Bronchial epithelial cell (primary cell): ENCODE measurements at regions not wholly inside any gene's neighbourhood (a gene's known extent, or its start where the extent isn't known, plus 50 kb on each side); places are given as distances from the start of the nearest gene placed in this dataset.

Experiments used
- DNase-seq: peaks from one replicate; pipeline ENCODE4 v3.0.0-alpha.2; 2010; ENCODE audit warnings: low read depth
- FAIRE-seq: peaks from 2 replicates; lab custom pipeline; 2011; peaks lifted over from hg19 to GRCh38; lab: Jason Lieb, UNC
- H3K27me3 ChIP-seq: 2 replicates; pipeline ENCODE4 v1.5.1; 2011; ENCODE audit warnings: low read length; ENCODE audit not compliant: control insufficient read depth, insufficient read depth
- H3K36me3 ChIP-seq: 2 replicates; pipeline ENCODE4 v1.5.1; 2011; ENCODE audit warnings: low read length; ENCODE audit not compliant: control insufficient read depth, insufficient read depth
- H3K4me3 ChIP-seq: 2 replicates; pipeline ENCODE4 v1.5.1; 2011; ENCODE audit warnings: mild to moderate bottlenecking, low read depth, low read length, control low read depth
- TF ChIP-seq, protein P1 (sequence below): IDR thresholded peaks from 2 replicates; pipeline ENCODE4 v1.5.1; 2011; ENCODE audit warnings: mild to moderate bottlenecking, moderate library complexity, low read length, control low read depth, inconsistent platforms; ENCODE audit not compliant: insufficient read depth, severe bottlenecking

DNA sequence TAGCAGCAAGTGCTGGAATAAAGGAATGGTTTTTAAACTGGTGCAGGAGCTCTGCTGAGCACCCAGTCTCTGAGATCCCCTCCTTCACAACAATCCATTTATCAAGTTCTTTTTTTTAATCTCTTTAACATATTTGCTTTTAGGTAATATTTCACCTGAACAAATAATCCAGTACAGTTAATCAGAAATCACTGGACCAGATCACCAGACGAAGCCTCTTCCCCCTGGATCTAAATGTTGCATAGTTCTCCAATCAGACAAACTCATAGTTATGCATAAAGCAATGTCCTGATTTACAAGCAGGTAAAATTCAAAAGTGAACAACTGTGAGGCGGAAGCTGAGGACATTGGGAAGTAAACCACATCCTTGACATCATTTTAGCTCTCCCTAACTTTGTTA lies 657.7 kb upstream of the RORB start:
- FAIRE-seq, result no peak

DNA sequence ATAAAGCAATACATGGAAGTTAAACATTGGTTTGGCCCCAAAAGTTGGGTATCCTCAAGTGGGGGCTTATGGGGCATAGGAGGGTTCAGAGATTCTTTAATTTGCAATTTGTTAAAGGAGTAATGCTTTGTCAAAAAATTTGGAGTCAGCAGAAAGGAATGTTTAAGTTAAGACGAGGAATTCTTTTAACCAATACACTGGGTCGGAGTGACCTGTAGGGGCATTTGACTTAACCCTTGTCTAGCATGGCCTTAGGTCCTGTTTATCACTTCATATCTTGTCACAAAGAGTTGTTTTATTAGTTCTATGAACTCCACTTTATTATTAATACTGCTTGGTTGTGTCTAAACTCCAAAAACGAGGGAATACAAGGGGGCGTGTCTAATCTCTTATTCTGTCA lies 656.1 kb upstream of the RORB start:
- FAIRE-seq (no peak), DNase-seq (no peak)
- no peaks in the 10 kb centered on the region for H3K36me3 ChIP-seq
- TF ChIP-seq, protein P1, sequence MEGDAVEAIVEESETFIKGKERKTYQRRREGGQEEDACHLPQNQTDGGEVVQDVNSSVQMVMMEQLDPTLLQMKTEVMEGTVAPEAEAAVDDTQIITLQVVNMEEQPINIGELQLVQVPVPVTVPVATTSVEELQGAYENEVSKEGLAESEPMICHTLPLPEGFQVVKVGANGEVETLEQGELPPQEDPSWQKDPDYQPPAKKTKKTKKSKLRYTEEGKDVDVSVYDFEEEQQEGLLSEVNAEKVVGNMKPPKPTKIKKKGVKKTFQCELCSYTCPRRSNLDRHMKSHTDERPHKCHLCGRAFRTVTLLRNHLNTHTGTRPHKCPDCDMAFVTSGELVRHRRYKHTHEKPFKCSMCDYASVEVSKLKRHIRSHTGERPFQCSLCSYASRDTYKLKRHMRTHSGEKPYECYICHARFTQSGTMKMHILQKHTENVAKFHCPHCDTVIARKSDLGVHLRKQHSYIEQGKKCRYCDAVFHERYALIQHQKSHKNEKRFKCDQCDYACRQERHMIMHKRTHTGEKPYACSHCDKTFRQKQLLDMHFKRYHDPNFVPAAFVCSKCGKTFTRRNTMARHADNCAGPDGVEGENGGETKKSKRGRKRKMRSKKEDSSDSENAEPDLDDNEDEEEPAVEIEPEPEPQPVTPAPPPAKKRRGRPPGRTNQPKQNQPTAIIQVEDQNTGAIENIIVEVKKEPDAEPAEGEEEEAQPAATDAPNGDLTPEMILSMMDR, result no peak
- no peak overlapping the region for H3K4me3 ChIP-seq
- no peaks in the 10 kb centered on the region for H3K27me3 ChIP-seq

More for the DNA sequence above, 657.7 kb upstream of the RORB start:
- Histone ChIP-seq H3K36me3 (no peaks in the 10 kb centered on the region), H3K27me3 (no peaks in the 10 kb centered on the region), H3K4me3 (no peak overlapping the region)
- TF ChIP-seq, protein P1, result no peak
- DNase-seq, result no peak

DNA sequence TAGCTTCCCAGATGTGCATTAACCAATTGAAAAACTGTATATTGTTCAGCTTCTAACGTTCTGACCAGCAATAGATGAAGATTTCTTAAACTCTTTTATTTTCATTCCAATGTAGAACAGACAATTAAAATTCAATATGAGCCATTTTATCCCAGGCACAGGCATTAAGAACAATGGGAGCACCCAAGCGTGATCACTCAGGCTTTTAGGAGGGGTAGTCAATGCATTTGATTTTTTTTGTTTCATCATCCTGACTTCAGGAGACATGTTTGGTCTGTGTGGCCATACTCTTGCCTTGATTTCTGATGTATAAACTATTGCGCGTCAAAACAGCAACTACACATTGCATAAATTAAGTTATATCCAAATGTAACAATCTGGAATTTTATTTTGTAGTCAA lies 653.0 kb upstream of the RORB start:
- no peak for FAIRE-seq
- no peaks in the 10 kb centered on the region for H3K36me3 ChIP-seq
- TF ChIP-seq, protein P1, result no peak
- no peak for DNase-seq
- no peaks in the 10 kb centered on the region for H3K27me3 ChIP-seq
- H3K4me3 ChIP-seq, result no peak overlapping the region

DNA sequence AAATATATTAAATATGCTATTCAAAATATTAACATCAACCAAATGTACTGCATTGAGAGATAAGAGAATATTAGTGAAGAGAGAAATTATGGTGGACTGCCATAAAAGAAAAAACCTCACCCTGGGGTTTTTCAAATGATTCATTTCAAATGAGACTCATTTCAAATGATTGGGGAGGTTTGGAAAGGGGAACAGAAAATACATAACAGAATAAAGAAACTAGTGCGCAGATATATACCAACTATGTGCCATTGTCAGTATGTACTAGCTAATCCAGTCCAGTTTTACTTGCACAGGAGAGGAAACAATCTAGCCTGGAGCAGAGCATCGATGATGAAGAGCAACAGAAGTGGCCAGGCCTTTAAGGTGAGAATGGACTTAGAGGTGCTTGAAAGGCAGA lies 651.6 kb upstream of the RORB start:
- Histone ChIP-seq H3K36me3 (no peaks in the 10 kb centered on the region), H3K4me3 (no peak overlapping the region), H3K27me3 (no peaks in the 10 kb centered on the region)
- TF ChIP-seq, protein P1, result no peak
- no peak for DNase-seq
- FAIRE-seq, result no peak

DNA sequence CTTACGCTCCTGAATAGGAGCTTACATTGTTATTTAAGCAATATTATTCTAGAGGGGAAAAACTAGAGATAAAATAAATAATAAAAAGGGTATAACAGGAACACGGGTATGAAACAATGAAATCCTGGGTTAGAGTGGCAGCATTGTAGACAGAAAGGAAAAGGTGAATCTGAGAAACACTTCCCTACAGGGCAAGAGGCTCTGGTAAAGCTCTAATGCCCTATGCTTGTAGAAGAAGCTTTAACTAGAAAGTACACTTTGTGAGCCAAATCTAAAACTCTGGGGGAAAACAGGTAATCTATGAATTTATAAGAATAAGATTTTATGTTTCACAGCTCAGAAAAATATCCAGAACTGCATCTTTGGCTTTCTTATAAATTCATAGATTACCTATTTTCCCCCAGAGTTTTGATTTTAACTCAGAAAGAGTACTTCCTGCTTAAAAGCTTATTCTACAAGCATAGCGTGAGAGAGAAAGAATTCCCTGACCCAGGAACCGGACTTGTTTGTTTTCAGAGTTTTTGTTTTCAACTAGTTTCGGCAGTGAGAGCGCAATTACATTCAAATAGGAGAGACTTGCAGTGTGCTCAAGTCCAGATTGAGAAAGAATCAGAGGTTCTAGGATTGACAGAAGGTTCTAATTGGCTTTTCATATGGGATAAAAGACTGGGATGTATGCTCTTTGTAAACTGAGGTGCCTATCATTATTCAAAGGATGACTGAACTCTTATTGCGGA lies 651.0 kb upstream of the RORB start:
- Histone ChIP-seq H3K4me3 (no peak overlapping the region), H3K27me3 (no peaks in the 10 kb centered on the region), H3K36me3 (no peaks in the 10 kb centered on the region)
- TF ChIP-seq, protein P1, result no peak
- no peak for FAIRE-seq
- DNase-seq, result no peak

DNA sequence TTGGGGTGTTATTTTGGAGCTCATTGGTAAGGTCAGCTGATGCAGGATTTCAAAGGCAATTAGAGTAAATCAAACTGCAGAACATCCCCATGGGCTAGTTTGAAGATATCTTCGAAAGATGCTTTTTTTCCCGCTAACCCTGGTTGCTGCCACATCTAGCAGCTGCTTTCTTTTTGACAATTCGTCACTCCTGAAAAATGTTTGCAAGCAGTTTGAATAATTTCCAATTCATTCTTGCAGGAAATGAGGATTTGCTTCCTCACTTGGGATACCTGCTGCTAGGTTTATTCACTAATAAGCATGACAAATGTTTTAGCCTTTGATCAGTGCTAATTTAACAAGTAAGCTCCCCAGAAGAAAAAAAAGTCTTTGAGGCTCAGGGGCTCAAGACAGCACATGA lies 649.6 kb upstream of the RORB start:
- H3K36me3 ChIP-seq, result no peaks in the 10 kb centered on the region
- no peak for FAIRE-seq

More for the DNA sequence above, 649.6 kb upstream of the RORB start:
- TF ChIP-seq, protein P1, result no peak
- no peak overlapping the region for H3K4me3 ChIP-seq
- H3K27me3 ChIP-seq, result no peaks in the 10 kb centered on the region
- no peak for DNase-seq
